IPS DF 6.9 (cell line): ENCODE measurements at regions not wholly inside any gene's neighbourhood (a gene's known extent, or its start where the extent isn't known, plus 50 kb on each side); places are given as distances from the start of the nearest gene placed in this dataset.

Source experiments
- DNase-seq: peaks from one replicate; pipeline ENCODE4 v3.0.0-alpha.2; 2013; ENCODE audit warnings: low read depth, low spot score
- H3K27ac ChIP-seq: one replicate; pipeline ENCODE4 v1.5.1; 2013; ENCODE audit warnings: low read length, control low read depth
- H3K27me3 ChIP-seq: 2 replicates; pipeline ENCODE4 v1.6.1; 2013; ENCODE audit warnings: mild to moderate bottlenecking, low read length; ENCODE audit not compliant: control insufficient read depth, insufficient read depth
- H3K36me3 ChIP-seq: 2 replicates; pipeline ENCODE4 v1.6.1; 2013; ENCODE audit warnings: low read length; ENCODE audit not compliant: control insufficient read depth, insufficient read depth
- H3K4me1 ChIP-seq: 2 replicates; pipeline ENCODE4 v1.6.1; 2013; ENCODE audit warnings: low read length; ENCODE audit not compliant: control insufficient read depth, insufficient read depth
- H3K4me3 ChIP-seq: 2 replicates; pipeline ENCODE4 v1.5.1; 2013; ENCODE audit warnings: mild to moderate bottlenecking, low read length
- H3K9me3 ChIP-seq: 2 replicates; pipeline ENCODE4 v1.6.1; 2013; ENCODE audit warnings: low read length, inconsistent platforms; ENCODE audit not compliant: control insufficient read depth, insufficient read depth
- WGBS: extraction: QIAGEN DNeasy Blood & Tissue Kit; methylation state at CpG from one replicate; pipeline ENCODE4 v1.1.7; 2013; ENCODE audit warnings: mixed read lengths, missing lambda C conversion rate; ENCODE audit not compliant: insufficient read length, insufficient coverage; 5-methylcytosine and 5-hydroxymethylcytosine counted together

DNA sequence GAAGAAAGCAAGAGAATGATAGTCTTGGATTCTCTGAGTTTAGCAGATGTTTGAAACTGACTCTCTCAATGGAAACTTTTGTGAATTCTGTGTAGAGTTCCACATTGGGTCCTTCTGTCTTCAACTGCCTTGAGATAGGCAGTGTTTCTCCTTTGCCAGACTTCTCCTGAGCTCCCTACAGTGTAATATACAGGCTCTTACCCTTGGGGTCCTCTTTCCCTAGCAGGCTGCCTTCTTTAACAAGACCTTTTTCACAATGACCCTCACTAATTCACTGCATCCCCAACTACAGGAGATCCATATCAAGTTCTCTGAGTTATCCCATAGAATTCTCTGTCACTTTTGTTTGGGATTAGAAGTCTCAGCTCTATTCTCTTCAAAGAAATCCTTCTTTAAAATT is 513.0 kb downstream of the XIRP2 start:
- no peak overlapping the region for H3K4me3 ChIP-seq
- no peaks in the 10 kb centered on the region; the same call in 1 of the 2 replicates for H3K36me3 ChIP-seq
- H3K27me3 ChIP-seq, result no peaks in the 10 kb centered on the region
- H3K4me1 ChIP-seq, result peaks cover under 1% of the 10 kb centered on the region; the same call in 1 of the 2 replicates
- H3K9me3 ChIP-seq, result no peaks in the 10 kb centered on the region; the same call in 1 of the 2 replicates
- no peak overlapping the region for H3K27ac ChIP-seq
- no peak for DNase-seq

DNA sequence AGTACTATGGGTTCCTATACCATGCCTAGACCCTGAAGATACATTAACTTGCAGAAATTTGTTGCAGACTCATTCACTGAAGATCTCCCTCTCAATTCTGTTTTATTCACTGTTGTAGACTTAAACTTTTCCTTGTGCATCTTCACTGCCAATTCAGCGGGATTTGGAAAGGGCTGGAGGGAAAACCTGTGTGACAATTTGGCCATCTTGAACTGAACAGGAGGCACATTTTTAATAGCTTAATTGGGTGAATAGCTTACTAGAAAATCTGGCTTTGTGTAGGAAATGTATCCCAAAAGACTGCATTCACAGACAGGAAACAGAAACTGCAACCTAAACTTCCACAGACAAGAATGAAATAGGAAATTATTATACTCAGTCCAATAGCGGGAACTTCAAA is 512.3 kb downstream of the XIRP2 start:
- no peak overlapping the region for H3K4me3 ChIP-seq
- no peaks in the 10 kb centered on the region; the same call in 1 of the 2 replicates for H3K36me3 ChIP-seq
- no peaks in the 10 kb centered on the region; the same call in 1 of the 2 replicates for H3K4me1 ChIP-seq
- no peak for DNase-seq
- no peak overlapping the region for H3K27ac ChIP-seq
- H3K9me3 ChIP-seq, result no peaks in the 10 kb centered on the region; the same call in 1 of the 2 replicates
- WGBS, result no CpG with 5 or more reads among the region's 2 CpGs
- no peaks in the 10 kb centered on the region for H3K27me3 ChIP-seq

DNA sequence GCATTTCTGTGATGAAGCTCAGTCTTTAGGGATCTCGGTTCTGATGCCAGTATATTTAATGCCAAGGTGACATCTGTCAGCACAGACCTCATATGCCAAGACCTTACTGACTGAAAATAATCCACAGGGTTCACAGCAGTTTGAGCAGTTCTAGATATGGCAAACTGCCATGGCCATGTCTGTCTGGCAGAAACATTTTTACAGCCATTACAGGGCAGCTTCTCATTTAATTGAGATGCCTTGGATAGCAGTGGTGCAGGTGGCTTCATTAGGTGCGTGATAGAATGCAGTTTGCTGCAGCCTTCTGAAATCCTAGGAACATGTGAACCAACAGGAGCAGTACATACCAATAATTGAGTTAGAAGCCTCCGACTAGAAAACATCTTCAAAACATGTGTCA is 510.6 kb downstream of the XIRP2 start:
- no peaks in the 10 kb centered on the region; the same call in 1 of the 2 replicates for H3K36me3 ChIP-seq
- no peak overlapping the region for H3K27ac ChIP-seq
- no peak overlapping the region for H3K4me3 ChIP-seq
- no peaks in the 10 kb centered on the region; the same call in 1 of the 2 replicates for H3K9me3 ChIP-seq
- WGBS, result no CpG with 5 or more reads among the region's 3 CpGs
- H3K4me1 ChIP-seq, result no peaks in the 10 kb centered on the region; the same call in 1 of the 2 replicates
- no peak for DNase-seq
- H3K27me3 ChIP-seq, result no peaks in the 10 kb centered on the region

DNA sequence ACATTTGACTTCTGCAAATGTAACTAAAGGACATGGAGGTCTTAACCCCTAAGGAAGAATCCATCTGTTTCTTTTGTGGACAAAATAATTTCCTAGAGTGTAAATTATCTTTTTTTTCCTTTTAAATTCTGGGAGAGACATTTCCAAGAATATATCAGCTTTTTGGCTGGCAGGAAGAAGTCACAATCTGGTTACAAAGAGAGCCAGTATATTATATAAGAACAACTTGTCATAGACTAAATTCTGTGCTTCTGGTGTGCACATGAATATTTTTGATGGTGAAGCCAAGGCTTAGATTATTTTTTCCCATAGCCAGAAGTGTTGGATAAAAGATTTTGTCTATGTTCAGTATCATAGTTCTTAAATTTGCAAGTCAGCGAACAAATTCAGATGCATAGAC is 500.6 kb downstream of the XIRP2 start:
- no peak overlapping the region for H3K27ac ChIP-seq
- H3K9me3 ChIP-seq, result no peaks in the 10 kb centered on the region
- H3K27me3 ChIP-seq, result no peaks in the 10 kb centered on the region
- no peaks in the 10 kb centered on the region for H3K36me3 ChIP-seq
- H3K4me1 ChIP-seq, result peaks cover 5% of the 10 kb centered on the region
- WGBS, result no CpG with 5 or more reads among the region's 1 CpG
- H3K4me3 ChIP-seq, result no peak overlapping the region
- no peak for DNase-seq

DNA sequence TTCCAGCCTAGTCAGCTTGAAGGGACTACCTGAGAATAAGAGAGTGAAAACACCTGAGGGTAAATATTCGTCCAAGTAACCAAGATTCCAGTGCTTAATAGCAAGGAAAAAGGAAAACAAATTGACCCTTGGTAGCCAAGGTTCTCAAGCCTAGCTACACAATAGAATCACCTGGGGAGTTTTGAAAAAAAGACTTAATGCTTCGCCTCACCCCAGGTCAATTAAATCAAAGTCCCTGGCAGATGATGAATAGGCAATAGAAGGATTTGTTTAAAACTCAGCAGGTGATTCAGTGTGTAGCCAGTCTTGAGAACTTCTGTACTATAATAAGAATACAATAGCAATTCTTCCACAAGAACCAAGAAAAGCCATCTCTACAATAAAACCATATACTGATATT is 500.2 kb downstream of the XIRP2 start:
- peaks cover 5% of the 10 kb centered on the region for H3K4me1 ChIP-seq
- WGBS, result no CpG with 5 or more reads among the region's 2 CpGs
- DNase-seq, result no peak

DNA sequence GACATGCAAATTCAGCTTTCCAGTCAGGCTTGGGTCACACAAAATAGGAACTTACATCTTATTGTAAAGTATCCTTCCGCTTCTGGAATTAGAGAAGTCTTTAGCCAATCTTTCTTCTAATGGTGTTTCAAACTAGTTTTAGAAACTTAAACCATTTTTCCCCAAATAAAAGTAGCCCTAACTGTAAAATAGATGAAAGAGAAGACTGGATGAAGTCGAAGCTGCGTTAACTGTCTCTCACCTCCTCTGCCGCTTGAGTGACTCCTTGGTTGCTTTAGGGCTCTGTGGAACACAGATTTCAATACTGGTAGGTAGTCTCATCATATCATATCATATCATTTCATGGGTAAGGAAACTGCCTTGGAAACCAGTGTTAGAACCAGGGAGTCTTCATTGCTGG is 498.4 kb downstream of the XIRP2 start:
- no peak overlapping the region for H3K27ac ChIP-seq
- no peak overlapping the region for H3K4me3 ChIP-seq
- no peaks in the 10 kb centered on the region for H3K36me3 ChIP-seq
- H3K4me1 ChIP-seq, result peaks cover 5% of the 10 kb centered on the region
- H3K27me3 ChIP-seq, result no peaks in the 10 kb centered on the region
- WGBS, result no CpG with 5 or more reads among the region's 4 CpGs
- no peak for DNase-seq
- no peaks in the 10 kb centered on the region for H3K9me3 ChIP-seq

More for the DNA sequence above, 500.2 kb downstream of the XIRP2 start:
- Histone ChIP-seq H3K4me3 (no peak overlapping the region), H3K27ac (no peak overlapping the region), H3K36me3 (no peaks in the 10 kb centered on the region), H3K9me3 (no peaks in the 10 kb centered on the region), H3K27me3 (no peaks in the 10 kb centered on the region)

DNA sequence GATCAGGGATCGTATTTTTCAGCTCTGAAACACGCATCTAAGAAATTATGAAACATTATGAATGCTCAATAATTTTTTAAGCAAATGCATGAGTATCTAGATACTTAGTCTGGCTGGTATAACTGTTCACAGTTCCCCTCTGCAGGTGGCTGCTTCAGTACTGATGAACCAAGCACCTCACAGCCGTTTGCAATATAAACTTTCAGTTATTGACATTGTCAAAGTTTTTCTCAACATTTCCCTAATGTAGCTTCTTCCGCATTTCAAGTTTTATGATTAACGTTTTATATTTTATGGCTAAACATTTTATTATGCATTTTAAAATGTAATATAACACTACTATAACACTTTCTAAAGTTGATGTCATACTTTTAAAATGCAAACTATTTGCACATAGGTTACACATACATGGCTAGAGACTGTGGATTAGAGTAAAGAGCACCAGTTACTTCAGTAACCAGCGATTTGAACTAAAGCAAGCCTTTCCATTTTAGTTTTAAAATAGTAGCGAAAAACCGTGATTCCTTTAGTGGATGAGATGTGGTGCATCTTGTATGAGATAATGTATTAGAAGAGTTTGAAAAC is 495.4 kb downstream of the XIRP2 start:
- H3K27ac ChIP-seq, result no peak overlapping the region
- no peaks in the 10 kb centered on the region for H3K27me3 ChIP-seq
- H3K9me3 ChIP-seq, result no peaks in the 10 kb centered on the region
- no peak overlapping the region for H3K4me3 ChIP-seq
- WGBS, result 100% methylated on average over 2 of the region's 8 CpGs
- no peak for DNase-seq
- H3K36me3 ChIP-seq, result no peaks in the 10 kb centered on the region
- peaks cover 5% of the 10 kb centered on the region for H3K4me1 ChIP-seq

DNA sequence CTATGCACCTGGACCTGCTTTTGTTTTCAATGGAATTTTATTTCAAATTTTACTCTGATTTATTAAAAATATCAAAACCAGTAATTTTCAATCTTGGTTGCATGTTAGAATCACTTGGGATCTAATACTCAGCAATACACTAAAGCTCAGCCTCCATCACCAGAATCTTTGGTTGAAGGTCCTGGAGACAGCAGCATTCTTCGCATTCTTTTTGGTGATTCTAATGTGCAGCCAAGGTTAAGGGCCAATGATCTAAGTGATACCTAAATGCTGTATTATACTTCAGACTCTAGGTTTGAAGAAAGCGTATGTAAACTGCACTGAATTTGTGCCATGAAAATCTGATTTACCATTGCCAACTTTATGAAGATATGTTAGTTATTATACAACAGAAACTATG is 493.1 kb downstream of the XIRP2 start:
- WGBS, result no CpG with 5 or more reads among the region's 2 CpGs
- H3K4me3 ChIP-seq, result no peak overlapping the region
- no peaks in the 10 kb centered on the region for H3K27me3 ChIP-seq
- DNase-seq, result no peak
- H3K4me1 ChIP-seq, result peaks cover 5% of the 10 kb centered on the region
- H3K36me3 ChIP-seq, result no peaks in the 10 kb centered on the region
- no peaks in the 10 kb centered on the region for H3K9me3 ChIP-seq
- no peak overlapping the region for H3K27ac ChIP-seq

DNA sequence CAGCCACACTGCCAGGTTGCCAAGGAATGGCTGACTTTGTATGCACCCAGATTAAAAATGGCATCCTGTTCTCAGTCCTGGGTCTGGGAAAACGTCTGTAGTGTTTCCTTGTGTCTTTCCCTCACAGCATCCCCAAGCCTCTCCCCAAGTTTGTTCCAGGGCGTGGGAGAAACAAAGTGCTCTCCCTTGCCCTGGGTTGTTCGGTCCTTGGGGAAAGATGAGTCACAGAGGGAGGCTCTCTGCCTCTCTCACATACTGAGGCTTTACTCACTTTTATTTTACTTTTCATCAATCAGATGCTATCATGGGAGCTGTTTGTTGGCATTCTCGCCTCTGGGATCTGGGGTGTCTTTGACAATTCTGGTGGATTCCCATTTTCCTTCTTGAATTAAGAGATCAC is 492.3 kb downstream of the XIRP2 start:
- Histone ChIP-seq H3K27ac (no peak overlapping the region), H3K4me1 (peaks cover 5% of the 10 kb centered on the region), H3K36me3 (no peaks in the 10 kb centered on the region), H3K9me3 (no peaks in the 10 kb centered on the region), H3K27me3 (no peaks in the 10 kb centered on the region), H3K4me3 (no peak overlapping the region)
- DNase-seq, result no peak
- no CpG with 5 or more reads among the region's 4 CpGs for WGBS

DNA sequence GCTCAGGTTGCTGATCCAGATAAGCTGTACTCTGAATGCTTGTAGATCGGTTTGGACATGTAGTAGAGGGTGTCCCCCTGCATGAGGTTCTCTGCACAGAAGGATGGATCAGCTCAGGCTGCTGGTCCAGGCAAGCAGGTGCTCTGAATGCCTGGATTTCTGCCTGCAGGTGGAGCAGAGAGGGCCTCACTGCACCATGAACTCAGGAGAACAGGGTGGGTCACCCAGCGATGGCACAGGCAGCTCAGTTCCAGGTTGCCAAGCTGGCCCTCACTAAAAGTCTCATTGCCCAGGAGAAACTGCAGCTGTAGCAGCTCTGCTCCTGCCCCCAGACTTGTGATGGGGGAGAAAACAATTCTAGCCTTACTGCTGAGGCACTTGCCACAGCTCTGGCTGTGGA is 491.8 kb downstream of the XIRP2 start:
- no peaks in the 10 kb centered on the region for H3K9me3 ChIP-seq
- no peak overlapping the region for H3K4me3 ChIP-seq
- no peaks in the 10 kb centered on the region for H3K36me3 ChIP-seq
- DNase-seq, result no peak
- no peak overlapping the region for H3K27ac ChIP-seq
- peaks cover 5% of the 10 kb centered on the region for H3K4me1 ChIP-seq
- WGBS, result no CpG with 5 or more reads among the region's 2 CpGs
- no peaks in the 10 kb centered on the region for H3K27me3 ChIP-seq

DNA sequence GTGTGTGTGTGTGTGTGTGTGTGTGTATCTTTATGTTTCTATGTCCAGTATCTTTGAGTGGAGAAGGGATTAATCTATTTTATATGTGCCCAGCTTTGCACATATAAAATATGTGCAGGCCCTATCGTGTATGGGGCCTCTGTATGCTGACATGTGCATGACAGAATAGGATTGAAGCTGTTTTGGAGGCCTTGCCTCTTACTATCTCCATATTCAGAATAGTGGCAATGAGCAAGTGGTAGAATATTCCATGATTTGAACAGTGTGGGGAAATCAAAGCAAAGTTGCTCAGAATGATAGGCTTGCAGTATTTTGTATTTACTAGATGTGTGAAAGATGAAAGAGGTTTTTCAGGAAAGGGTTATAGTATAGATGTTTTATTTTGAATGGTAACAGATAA is 480.8 kb downstream of the XIRP2 start:
- no peak for DNase-seq
- H3K27ac ChIP-seq, result no peak overlapping the region
- no CpG with 5 or more reads among the region's 1 CpG for WGBS

More for the DNA sequence above, 480.8 kb downstream of the XIRP2 start:
- no peaks in the 10 kb centered on the region for H3K27me3 ChIP-seq
- no peaks in the 10 kb centered on the region for H3K9me3 ChIP-seq
- H3K36me3 ChIP-seq, result no peaks in the 10 kb centered on the region
- no peak overlapping the region for H3K4me3 ChIP-seq
- no peaks in the 10 kb centered on the region for H3K4me1 ChIP-seq
